Astrocyte (in vitro differentiated cells and primary cell): ENCODE measurements at regions not wholly inside any gene's neighbourhood (a gene's known extent, or its start where the extent isn't known, plus 50 kb on each side); places are given as distances from the start of the nearest gene placed in this dataset.

Experiments
- DNase-seq: peaks from one replicate; pipeline ENCODE4 v3.0.0-alpha.2; 2010; ENCODE audit warnings: low read depth
- FAIRE-seq: peaks from 2 replicates; lab custom pipeline; 2011; peaks lifted over from hg19 to GRCh38; lab: Jason Lieb, UNC
- H2AFZ ChIP-seq: 2 replicates; pipeline ENCODE4 v1.6.0; 2012; ENCODE audit warnings: low read depth, low read length, inconsistent platforms
- H3K27ac ChIP-seq: 2 replicates; pipeline ENCODE4 v1.5.1; 2011; ENCODE audit warnings: low read depth, low read length, inconsistent platforms
- H3K27me3 ChIP-seq: 2 replicates; pipeline ENCODE4 v1.6.0; 2011; ENCODE audit warnings: low read length, inconsistent platforms; ENCODE audit not compliant: insufficient read depth
- H3K36me3 ChIP-seq: 2 replicates; pipeline ENCODE4 v1.5.1; 2011; ENCODE audit warnings: low read length, inconsistent platforms; ENCODE audit not compliant: insufficient read depth
- H3K4me1 ChIP-seq: 2 replicates; pipeline ENCODE4 v1.5.1; 2011; ENCODE audit warnings: low read length, inconsistent platforms; ENCODE audit not compliant: insufficient read depth
- H3K4me2 ChIP-seq: 2 replicates; pipeline ENCODE4 v1.6.0; 2012; ENCODE audit warnings: low read length, inconsistent platforms
- H3K4me3 ChIP-seq: 2 replicates; pipeline ENCODE4 v1.5.1; 2011; ENCODE audit warnings: low read depth, mild to moderate bottlenecking, low read length, inconsistent platforms; ENCODE audit not compliant: insufficient read depth
- H3K79me2 ChIP-seq: 2 replicates; pipeline ENCODE4 v1.6.0; 2012; ENCODE audit warnings: mild to moderate bottlenecking, low read length, inconsistent platforms; ENCODE audit not compliant: insufficient read depth
- H3K9ac ChIP-seq: 2 replicates; pipeline ENCODE4 v1.6.0; 2012; ENCODE audit warnings: mild to moderate bottlenecking, low read length, inconsistent platforms
- H3K9me3 ChIP-seq: 2 replicates; pipeline ENCODE4 v1.5.1; 2012; ENCODE audit warnings: low read depth, mild to moderate bottlenecking, low read length, inconsistent platforms; ENCODE audit not compliant: insufficient read depth
- H4K20me1 ChIP-seq: 2 replicates; pipeline ENCODE4 v1.6.0; 2012; ENCODE audit warnings: low read length, inconsistent platforms; ENCODE audit not compliant: insufficient read depth
- H3K27ac Mint-ChIP-seq: one replicate; pipeline ENCODE4 v1.8.0; 2021; ENCODE audit warnings: mild to moderate bottlenecking, mixed read lengths; ENCODE audit not compliant: unreplicated experiment
- H3K27me3 Mint-ChIP-seq: one replicate; pipeline ENCODE4 v1.8.0; 2021; ENCODE audit warnings: low read depth, mixed read lengths; ENCODE audit not compliant: unreplicated experiment
- H3K36me3 Mint-ChIP-seq: one replicate; pipeline ENCODE4 v1.8.0; 2021; ENCODE audit warnings: low read depth, mixed read lengths; ENCODE audit not compliant: unreplicated experiment
- H3K4me1 Mint-ChIP-seq: one replicate; pipeline ENCODE4 v1.8.0; 2021; ENCODE audit warnings: low read depth, mixed read lengths; ENCODE audit not compliant: unreplicated experiment
- H3K4me3 Mint-ChIP-seq: one replicate; pipeline ENCODE4 v1.8.0; 2021; ENCODE audit warnings: mild to moderate bottlenecking, moderate library complexity, mixed read lengths; ENCODE audit not compliant: unreplicated experiment
- H3K9me3 Mint-ChIP-seq: one replicate; pipeline ENCODE4 v1.8.0; 2021; ENCODE audit warnings: mild to moderate bottlenecking, mixed read lengths; ENCODE audit not compliant: unreplicated experiment
- CTCF ChIP-seq: IDR thresholded peaks from 2 replicates; pipeline ENCODE4 v1.5.1; 2011; ENCODE audit warnings: low read depth, mild to moderate bottlenecking, inconsistent platforms, low read length, moderate library complexity; ENCODE audit not compliant: insufficient read depth
- EZH2 ChIP-seq: IDR thresholded peaks from 2 replicates; pipeline ENCODE4 v1.6.1; 2012; ENCODE audit warnings: mild to moderate bottlenecking, low read length, inconsistent platforms; ENCODE audit not compliant: insufficient read depth

- H3K27me3 ChIP-seq: no peaks in the 10 kb centered on the region
- no peak overlapping the region for H3K27ac ChIP-seq
- H3K9ac ChIP-seq: no peak overlapping the region
- Mint-ChIP-seq H3K27me3 (no peaks in the 10 kb centered on the region), H3K27ac (no peak overlapping the region), H3K4me3 (no peak overlapping the region), H3K36me3 (no peaks in the 10 kb centered on the region), H3K9me3 (no peaks in the 10 kb centered on the region), H3K4me1 (no peaks in the 10 kb centered on the region)
- H2AFZ ChIP-seq: no peak overlapping the region
- no peak overlapping the region for H3K4me2 ChIP-seq
- no peaks in the 10 kb centered on the region for H3K36me3 ChIP-seq
- no peak for TF ChIP-seq EZH2
- TF ChIP-seq CTCF: no peak
- no peak for FAIRE-seq
- H3K9me3 ChIP-seq: no peaks in the 10 kb centered on the region
- DNase-seq: no peak
- H4K20me1 ChIP-seq: no peaks in the 10 kb centered on the region
- H3K4me3 ChIP-seq: no peak overlapping the region
- H3K4me1 ChIP-seq: no peaks in the 10 kb centered on the region
- no peaks in the 10 kb centered on the region for H3K79me2 ChIP-seq
These were observed 235.4 kb upstream of the FANCL start for GRCh38 chr2:58476556-58476955.

GRCh38 chr2:58475756-58476155 is 234.6 kb upstream of the FANCL start:
- H3K9me3 ChIP-seq: no peaks in the 10 kb centered on the region
- no peak overlapping the region for H3K4me3 ChIP-seq
- Mint-ChIP-seq H3K4me1 (no peaks in the 10 kb centered on the region), H3K27me3 (no peaks in the 10 kb centered on the region), H3K27ac (no peak overlapping the region), H3K9me3 (no peaks in the 10 kb centered on the region), H3K4me3 (no peak overlapping the region), H3K36me3 (no peaks in the 10 kb centered on the region)
- no peak overlapping the region for H3K9ac ChIP-seq
- no peaks in the 10 kb centered on the region for H3K79me2 ChIP-seq
- H3K27ac ChIP-seq: no peak overlapping the region
- H3K27me3 ChIP-seq: no peaks in the 10 kb centered on the region
- FAIRE-seq: no peak
- TF ChIP-seq CTCF: no peak
- no peak for TF ChIP-seq EZH2
- no peak overlapping the region for H3K4me2 ChIP-seq
- H2AFZ ChIP-seq: no peak overlapping the region
- DNase-seq: peak; percentile 7
- no peaks in the 10 kb centered on the region for H4K20me1 ChIP-seq
- no peaks in the 10 kb centered on the region for H3K4me1 ChIP-seq
- no peaks in the 10 kb centered on the region for H3K36me3 ChIP-seq

- TF ChIP-seq CTCF (no peak), EZH2 (no peak)
- H3K27ac Mint-ChIP-seq: no peak overlapping the region
These were observed 232.0 kb upstream of the FANCL start for GRCh38 chr2:58473165-58473564.

More at GRCh38 chr2:58473165-58473564, 232.0 kb upstream of the FANCL start:
- no peaks in the 10 kb centered on the region for H3K27me3 Mint-ChIP-seq
- no peaks in the 10 kb centered on the region for H3K4me1 Mint-ChIP-seq
- DNase-seq (no peak), FAIRE-seq (no peak)
- H3K4me3 Mint-ChIP-seq: no peak overlapping the region
- Histone ChIP-seq H3K27me3 (no peaks in the 10 kb centered on the region), H3K4me2 (no peak overlapping the region), H3K79me2 (no peaks in the 10 kb centered on the region), H3K36me3 (no peaks in the 10 kb centered on the region), H3K9me3 (no peaks in the 10 kb centered on the region), H3K9ac (no peak overlapping the region), H3K4me1 (no peaks in the 10 kb centered on the region), H3K27ac (no peak overlapping the region), H4K20me1 (no peaks in the 10 kb centered on the region), H2AFZ (no peak overlapping the region), H3K4me3 (no peak overlapping the region)
- no peaks in the 10 kb centered on the region for H3K9me3 Mint-ChIP-seq
- H3K36me3 Mint-ChIP-seq: no peaks in the 10 kb centered on the region
